Inflammatory macrophage treated with lipopolysaccharide for 1 hour (primary cell): ENCODE measurements at regions not wholly inside any gene's neighbourhood (a gene's known extent, or its start where the extent isn't known, plus 50 kb on each side); places are given as distances from the start of the nearest gene placed in this dataset.

Experiments used
- DNase-seq, 2 donors: peaks; one replicate each; pipeline ENCODE4 v3.0.0-alpha.2; 2020 to 2022

- no peak for DNase-seq
Observed at GRCh38 chr13:22461854-22462490, 718.8 kb upstream of the SGCG start.

- no peak for DNase-seq
Observed at GRCh38 chr13:22463089-22463488, 717.7 kb upstream of the SGCG start.

- DNase-seq, result no peak
Observed at GRCh38 chr13:22468045-22468444, 712.7 kb upstream of the SGCG start.

GRCh38 chr13:22468824-22469223 is 712.0 kb upstream of the SGCG start:
- no peak for DNase-seq

GRCh38 chr13:22469452-22469851 is 711.3 kb upstream of the SGCG start:
- DNase-seq, result no peak

GRCh38 chr13:22470075-22470474 is 710.7 kb upstream of the SGCG start:
- no peak for DNase-seq

GRCh38 chr13:22482496-22483000 is 698.2 kb upstream of the SGCG start:
- DNase-seq, result no peak

GRCh38 chr13:22483276-22483675 is 697.5 kb upstream of the SGCG start:
- no peak for DNase-seq

GRCh38 chr13:22486490-22486889 is 694.3 kb upstream of the SGCG start:
- DNase-seq, result no peak

- DNase-seq, result no peak
Observed at GRCh38 chr13:22487932-22488331, 692.8 kb upstream of the SGCG start.

- no peak for DNase-seq
Observed at GRCh38 chr13:22489771-22490170, 691.0 kb upstream of the SGCG start.

GRCh38 chr13:22495819-22496218 is 685.0 kb upstream of the SGCG start:
- no peak for DNase-seq

- DNase-seq, result no peak
Observed at GRCh38 chr13:22496803-22497508, 683.8 kb upstream of the SGCG start.

GRCh38 chr13:22497991-22498780 is 682.6 kb upstream of the SGCG start:
- no peak for DNase-seq

- DNase-seq, result no peak
Observed at GRCh38 chr13:22499919-22500318, 680.9 kb upstream of the SGCG start.

- no peak for DNase-seq
Observed at GRCh38 chr13:22505489-22505888, 675.3 kb upstream of the SGCG start.

GRCh38 chr13:22506096-22506691 is 674.6 kb upstream of the SGCG start:
- no peak for DNase-seq

- DNase-seq, result no peak
Observed at GRCh38 chr13:22517544-22517943, 663.2 kb upstream of the SGCG start.

- DNase-seq, result no peak
Observed at GRCh38 chr13:22536851-22537250, 643.9 kb upstream of the SGCG start.

GRCh38 chr13:22538400-22538799 is 642.4 kb upstream of the SGCG start:
- DNase-seq, result no peak

- no peak for DNase-seq
Observed at GRCh38 chr13:22549126-22549525, 631.7 kb upstream of the SGCG start.

- DNase-seq, result no peak
Observed at GRCh38 chr13:22561581-22561980, 619.2 kb upstream of the SGCG start.

- DNase-seq, result no peak
Observed at GRCh38 chr13:22562116-22562515, 618.7 kb upstream of the SGCG start.
